HUES64 (cell line): ENCODE measurements at regions not wholly inside any gene's neighbourhood (a gene's known extent, or its start where the extent isn't known, plus 50 kb on each side); places are given as distances from the start of the nearest gene placed in this dataset.

Experiments
- H3K27ac ChIP-seq: 2 replicates; pipeline ENCODE4 v1.7.0; 2013; ENCODE audit warnings: low read depth, low read length, inconsistent platforms
- H3K27me3 ChIP-seq: 2 replicates; pipeline ENCODE4 v1.6.1; 2013; ENCODE audit warnings: mild to moderate bottlenecking, low read length; ENCODE audit not compliant: insufficient read depth
- H3K36me3 ChIP-seq: 2 replicates; pipeline ENCODE4 v1.6.1; 2013; ENCODE audit warnings: mild to moderate bottlenecking, low read length; ENCODE audit not compliant: insufficient read depth
- H3K4me1 ChIP-seq: 2 replicates; pipeline ENCODE4 v1.6.1; 2013; ENCODE audit warnings: mild to moderate bottlenecking, low read length, moderate library complexity; ENCODE audit not compliant: insufficient read depth
- H3K4me3 ChIP-seq: 2 replicates; pipeline ENCODE4 v1.5.1; 2013; ENCODE audit warnings: mild to moderate bottlenecking, low read length, moderate library complexity
- H3K9ac ChIP-seq: 2 replicates; pipeline ENCODE4 v1.6.1; 2013; ENCODE audit warnings: mild to moderate bottlenecking, low read depth, low read length
- H3K9me3 ChIP-seq: 2 replicates; pipeline ENCODE4 v1.6.1; 2013; ENCODE audit warnings: low read depth, low read length; ENCODE audit not compliant: insufficient read depth
- WGBS: fragments of 150-250, 120-280 bp; methylation state at CpG from one replicate; pipeline ENCODE4 v1.1.7; 2013; ENCODE audit warnings: missing lambda C conversion rate; 5-methylcytosine and 5-hydroxymethylcytosine counted together

GRCh38 chr7:22586101-22586785, 86.3 kb upstream of the STEAP1B start:
- Histone ChIP-seq H3K4me1 (peaks cover 31% of the 10 kb centered on the region), H3K27me3 (no peaks in the 10 kb centered on the region), H3K27ac (peak overlapping the region; percentile 27; the same call in 1 of the 2 replicates), H3K9ac (no peak overlapping the region), H3K36me3 (no peaks in the 10 kb centered on the region), H3K9me3 (no peaks in the 10 kb centered on the region), H3K4me3 (no peak overlapping the region)
- 89% methylated on average over 5 of the region's 5 CpGs for WGBS

DNA sequence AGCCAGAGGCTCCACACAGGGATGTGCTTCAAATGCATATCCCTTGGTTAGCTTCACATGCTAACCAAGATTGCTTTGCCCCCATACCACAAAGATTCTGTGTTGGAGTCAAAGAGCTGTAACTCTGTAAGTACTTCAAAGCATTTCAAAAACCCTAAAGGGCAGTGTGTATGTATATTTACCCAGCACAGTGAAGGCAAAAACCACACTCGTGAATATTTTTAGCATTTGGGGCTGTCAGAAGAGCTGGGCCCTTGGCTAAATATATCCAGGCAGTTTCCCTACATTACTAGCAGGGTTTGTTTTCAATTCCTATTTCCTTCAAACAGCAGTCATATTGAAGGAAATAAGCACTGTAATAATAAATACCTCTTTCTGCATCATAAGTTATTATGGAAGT, 84.2 kb upstream of the STEAP1B start:
- no peaks in the 10 kb centered on the region for H3K36me3 ChIP-seq
- H3K9me3 ChIP-seq: no peaks in the 10 kb centered on the region
- no peaks in the 10 kb centered on the region for H3K27me3 ChIP-seq
- peaks cover 19% of the 10 kb centered on the region for H3K4me1 ChIP-seq
- no peak overlapping the region for H3K27ac ChIP-seq
- H3K9ac ChIP-seq: no peak overlapping the region
- WGBS: 84% methylated on average over 1 of the region's 1 CpG
- H3K4me3 ChIP-seq: no peak overlapping the region

- peak overlapping the region; percentile 12; the same call in 1 of the 2 replicates for H3K9ac ChIP-seq
- 87% methylated on average over 6 of the region's 7 CpGs for WGBS
Observed at GRCh38 chr7:22582863-22583622, 83.1 kb upstream of the STEAP1B start.

GRCh38 chr7:22581099-22581498, 81.1 kb upstream of the STEAP1B start:
- 91% methylated on average over 3 of the region's 3 CpGs for WGBS
- no peaks in the 10 kb centered on the region for H3K36me3 ChIP-seq
- no peaks in the 10 kb centered on the region for H3K9me3 ChIP-seq

More at GRCh38 chr7:22582863-22583622, 83.1 kb upstream of the STEAP1B start:
- Histone ChIP-seq H3K27ac (peak overlapping the region; percentile 31; the same call in 1 of the 2 replicates), H3K9me3 (no peaks in the 10 kb centered on the region), H3K4me1 (peaks cover 19% of the 10 kb centered on the region), H3K4me3 (no peak overlapping the region), H3K36me3 (no peaks in the 10 kb centered on the region), H3K27me3 (no peaks in the 10 kb centered on the region)

GRCh38 chr7:22579961-22580360, 80.0 kb upstream of the STEAP1B start:
- 100% methylated on average over 2 of the region's 2 CpGs for WGBS
- Histone ChIP-seq H3K27ac (no peak overlapping the region), H3K9me3 (no peaks in the 10 kb centered on the region), H3K9ac (no peak overlapping the region), H3K27me3 (no peaks in the 10 kb centered on the region), H3K36me3 (no peaks in the 10 kb centered on the region), H3K4me3 (no peak overlapping the region), H3K4me1 (peaks cover 13% of the 10 kb centered on the region)

More at GRCh38 chr7:22581099-22581498, 81.1 kb upstream of the STEAP1B start:
- Histone ChIP-seq H3K27ac (no peak overlapping the region), H3K27me3 (no peaks in the 10 kb centered on the region), H3K4me1 (peaks cover 13% of the 10 kb centered on the region), H3K4me3 (no peak overlapping the region), H3K9ac (no peak overlapping the region)

DNA sequence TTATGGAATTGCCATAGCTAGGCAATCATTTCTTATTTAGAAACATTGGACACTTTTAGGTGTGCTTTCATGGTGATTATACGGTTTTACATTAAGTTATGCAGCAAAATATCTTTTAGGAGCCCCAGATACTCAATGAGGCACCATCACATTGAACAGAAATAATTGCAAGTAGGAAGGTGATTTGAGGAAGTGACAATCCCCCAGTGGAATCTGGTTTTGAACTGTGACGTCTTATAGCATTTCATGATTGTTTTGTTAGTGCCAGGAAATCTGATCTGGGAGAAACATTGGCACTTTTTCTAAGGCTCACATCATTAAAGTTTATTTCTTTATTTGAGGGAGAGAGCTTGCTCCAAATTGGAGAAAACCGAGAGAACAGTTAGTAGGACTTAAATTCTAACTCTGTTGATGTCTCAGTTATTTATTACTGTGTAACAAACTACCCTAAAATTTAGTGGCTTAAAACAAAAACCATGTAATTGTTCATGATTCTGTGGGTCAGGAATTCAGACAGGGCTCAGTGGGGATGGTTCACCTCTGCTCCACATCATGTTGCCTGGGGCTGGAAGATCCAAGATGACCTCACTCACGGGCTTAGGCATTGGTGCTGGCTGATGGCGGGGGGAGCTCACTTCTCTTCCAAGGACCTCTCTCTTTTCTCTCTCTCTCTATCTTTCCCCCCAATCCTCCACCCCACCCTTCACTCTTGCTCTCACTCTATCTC, 78.2 kb upstream of the STEAP1B start:
- H3K4me1 ChIP-seq: peaks cover 4% of the 10 kb centered on the region
- no peaks in the 10 kb centered on the region for H3K9me3 ChIP-seq
- H3K27ac ChIP-seq: no peak overlapping the region
- no peak overlapping the region for H3K9ac ChIP-seq
- no peak overlapping the region for H3K4me3 ChIP-seq
- no peaks in the 10 kb centered on the region for H3K36me3 ChIP-seq
- H3K27me3 ChIP-seq: no peaks in the 10 kb centered on the region
- 90% methylated on average over 5 of the region's 5 CpGs for WGBS

GRCh38 chr7:22577470-22578001, 77.5 kb upstream of the STEAP1B start:
- Histone ChIP-seq H3K4me1 (no peaks in the 10 kb centered on the region), H3K27ac (no peak overlapping the region), H3K9ac (no peak overlapping the region), H3K27me3 (no peaks in the 10 kb centered on the region), H3K9me3 (no peaks in the 10 kb centered on the region), H3K4me3 (no peak overlapping the region), H3K36me3 (no peaks in the 10 kb centered on the region)
- WGBS: 94% methylated on average over 6 of the region's 6 CpGs

- Histone ChIP-seq H3K4me1 (no peaks in the 10 kb centered on the region), H3K9me3 (no peaks in the 10 kb centered on the region), H3K27me3 (no peaks in the 10 kb centered on the region), H3K4me3 (no peak overlapping the region), H3K36me3 (no peaks in the 10 kb centered on the region), H3K9ac (no peak overlapping the region), H3K27ac (no peak overlapping the region)
- 96% methylated on average over 5 of the region's 5 CpGs for WGBS
Observed at GRCh38 chr7:22576612-22577469, 76.9 kb upstream of the STEAP1B start.

DNA sequence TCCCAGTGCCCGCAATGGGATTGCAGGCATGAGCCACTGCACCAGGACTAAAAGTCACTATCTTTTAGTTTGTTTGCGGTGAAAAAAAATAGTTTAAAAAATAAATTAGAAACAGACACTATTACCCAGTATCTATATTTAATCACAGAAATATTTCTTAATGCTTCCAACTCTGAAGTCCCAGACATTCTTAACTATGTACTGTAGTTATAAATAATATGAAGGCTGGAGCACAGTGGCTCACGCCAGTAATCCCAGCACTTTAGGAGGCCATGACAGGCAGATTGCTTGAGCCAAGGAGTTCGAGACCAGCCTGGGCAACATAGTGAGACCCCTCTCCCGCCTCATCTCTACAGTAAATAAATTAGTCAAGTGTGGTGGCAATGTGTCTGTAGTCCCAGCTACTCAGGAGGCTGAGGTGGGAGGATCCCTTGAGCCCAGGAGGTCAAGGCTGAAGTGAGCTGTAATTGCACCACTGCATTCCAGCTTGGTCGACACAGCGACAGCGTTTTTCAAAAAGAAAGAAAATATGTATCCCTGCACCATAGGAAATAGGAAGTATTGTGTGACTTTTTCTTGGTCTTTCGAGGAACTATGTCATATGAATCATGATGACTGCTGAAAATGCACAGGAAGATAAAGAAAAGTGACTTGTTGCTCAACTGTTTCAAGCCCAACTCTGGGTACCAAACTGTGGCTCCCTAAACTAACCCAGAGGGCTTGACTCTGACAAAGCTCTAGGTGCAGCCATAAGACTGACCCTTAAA, 74.9 kb upstream of the STEAP1B start:
- Histone ChIP-seq H3K4me1 (no peaks in the 10 kb centered on the region), H3K9ac (no peak overlapping the region), H3K9me3 (no peaks in the 10 kb centered on the region), H3K4me3 (no peak overlapping the region), H3K27ac (no peak overlapping the region), H3K36me3 (no peaks in the 10 kb centered on the region), H3K27me3 (no peaks in the 10 kb centered on the region)
- WGBS: 88% methylated on average over 8 of the region's 9 CpGs

DNA sequence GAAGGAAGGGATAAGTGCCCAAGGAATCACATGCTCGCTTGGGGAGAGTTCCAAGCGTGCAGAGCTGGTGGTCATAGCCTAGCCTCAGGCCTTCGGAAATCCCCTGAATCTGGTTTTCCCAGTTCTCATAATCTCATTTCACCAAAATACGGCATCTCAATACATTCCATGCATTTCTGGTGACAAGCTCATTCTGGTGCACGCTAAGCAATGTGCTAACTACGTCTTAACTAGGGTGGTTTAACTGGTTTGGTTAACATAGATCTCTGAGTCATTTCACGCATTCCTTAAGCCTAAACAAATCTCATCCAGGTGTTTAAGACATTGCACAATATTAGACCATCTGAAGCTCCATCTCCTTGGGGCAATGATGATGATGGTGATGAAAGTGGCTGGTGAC, 72.9 kb upstream of the STEAP1B start:
- H3K27ac ChIP-seq: no peak overlapping the region
- H3K36me3 ChIP-seq: no peaks in the 10 kb centered on the region
- H3K9me3 ChIP-seq: no peaks in the 10 kb centered on the region
- no peak overlapping the region for H3K4me3 ChIP-seq
- no peaks in the 10 kb centered on the region for H3K4me1 ChIP-seq
- H3K27me3 ChIP-seq: no peaks in the 10 kb centered on the region
- no peak overlapping the region for H3K9ac ChIP-seq
- WGBS: 96% methylated on average over 6 of the region's 7 CpGs
